ENCODE measurements at regions not wholly inside any gene's neighbourhood (a gene's known extent, or its start where the extent isn't known, plus 50 kb on each side); places are given as distances from the start of the nearest gene placed in this dataset.

- DNase-seq, result no peak
These were observed 330.8 kb upstream of the PROX1 start for GRCh38 chr1:213657013-213657412.

- DNase-seq, result no peak
These were observed 329.9 kb upstream of the PROX1 start for GRCh38 chr1:213657879-213658278.

GRCh38 chr1:213658457-213658856, 329.3 kb upstream of the PROX1 start:
- no peak for DNase-seq

GRCh38 chr1:213659580-213660547, 327.9 kb upstream of the PROX1 start:
- DNase-seq, result no peak

GRCh38 chr1:213661302-213661701, 326.5 kb upstream of the PROX1 start:
- no peak for DNase-seq

- peak; percentile 29 for DNase-seq
These were observed 321.7 kb upstream of the PROX1 start for GRCh38 chr1:213666113-213666512.

- DNase-seq, result no peak
These were observed 320.9 kb upstream of the PROX1 start for GRCh38 chr1:213666922-213667321.

GRCh38 chr1:213669512-213669911, 318.3 kb upstream of the PROX1 start:
- no peak for DNase-seq

GRCh38 chr1:213669964-213670691, 317.6 kb upstream of the PROX1 start:
- DNase-seq, result no peak

GRCh38 chr1:213670692-213671023, 317.1 kb upstream of the PROX1 start:
- DNase-seq, result no peak

GRCh38 chr1:213675043-213675442, 312.7 kb upstream of the PROX1 start:
- no peak for DNase-seq

- peak; percentile 77 for DNase-seq
These were observed 311.0 kb upstream of the PROX1 start for GRCh38 chr1:213676736-213677135.

GRCh38 chr1:213678348-213678747, 309.4 kb upstream of the PROX1 start:
- DNase-seq, result no peak

GRCh38 chr1:213678753-213679152, 309.0 kb upstream of the PROX1 start:
- no peak for DNase-seq

GRCh38 chr1:213679153-213679552, 308.6 kb upstream of the PROX1 start:
- no peak for DNase-seq

GRCh38 chr1:213680677-213681325, 307.0 kb upstream of the PROX1 start:
- DNase-seq, result no peak

GRCh38 chr1:213681788-213682340, 305.9 kb upstream of the PROX1 start:
- DNase-seq, result no peak

GRCh38 chr1:213683529-213683928, 304.2 kb upstream of the PROX1 start:
- no peak for DNase-seq

GRCh38 chr1:213684454-213684853, 303.3 kb upstream of the PROX1 start:
- no peak for DNase-seq

- DNase-seq, result no peak
These were observed 301.7 kb upstream of the PROX1 start for GRCh38 chr1:213685992-213686582.

GRCh38 chr1:213686983-213687382, 300.8 kb upstream of the PROX1 start:
- DNase-seq, result no peak

- DNase-seq, result no peak
These were observed 299.9 kb upstream of the PROX1 start for GRCh38 chr1:213687832-213688231.

GRCh38 chr1:213688655-213689054, 299.1 kb upstream of the PROX1 start:
- no peak for DNase-seq
